NCI-H187 treated with DMSO at 0.1 percent for 48 hours (cell line): ENCODE measurements at regions not wholly inside any gene's neighbourhood (a gene's known extent, or its start where the extent isn't known, plus 50 kb on each side); places are given as distances from the start of the nearest gene placed in this dataset.

Experiments
- DNase-seq: peaks from one replicate; lab custom pipeline; 2025; lab: John Stamatoyannopoulos, UW

- no peak for DNase-seq
These were observed 193.7 kb upstream of the ESRRG start for GRCh38 chr1:216916890-216917438.

- no peak for DNase-seq
These were observed 191.7 kb upstream of the ESRRG start for GRCh38 chr1:216914974-216915373.

GRCh38 chr1:216913976-216914375, 190.7 kb upstream of the ESRRG start:
- DNase-seq: no peak

GRCh38 chr1:216910081-216910840, 187.0 kb upstream of the ESRRG start:
- no peak for DNase-seq

- DNase-seq: no peak
These were observed 184.9 kb upstream of the ESRRG start for GRCh38 chr1:216908126-216908525.

- no peak for DNase-seq
These were observed 183.9 kb upstream of the ESRRG start for GRCh38 chr1:216907100-216907499.

GRCh38 chr1:216905781-216906180, 182.6 kb upstream of the ESRRG start:
- DNase-seq: no peak

- DNase-seq: no peak
These were observed 181.9 kb upstream of the ESRRG start for GRCh38 chr1:216905137-216905536.

- no peak for DNase-seq
These were observed 181.2 kb upstream of the ESRRG start for GRCh38 chr1:216904471-216904870.

- DNase-seq: no peak
These were observed 180.1 kb upstream of the ESRRG start for GRCh38 chr1:216903382-216903740.

GRCh38 chr1:216902669-216903381, 179.6 kb upstream of the ESRRG start:
- peak; percentile 15 for DNase-seq

GRCh38 chr1:216900116-216900620, 176.9 kb upstream of the ESRRG start:
- DNase-seq: no peak

GRCh38 chr1:216898801-216899200, 175.6 kb upstream of the ESRRG start:
- no peak for DNase-seq

- DNase-seq: no peak
These were observed 172.9 kb upstream of the ESRRG start for GRCh38 chr1:216896146-216896545.

- no peak for DNase-seq
These were observed 171.3 kb upstream of the ESRRG start for GRCh38 chr1:216894494-216894893.

GRCh38 chr1:216892581-216893160, 169.4 kb upstream of the ESRRG start:
- DNase-seq: no peak

GRCh38 chr1:216890871-216891270, 167.6 kb upstream of the ESRRG start:
- DNase-seq: no peak

GRCh38 chr1:216888731-216889130, 165.5 kb upstream of the ESRRG start:
- DNase-seq: no peak

GRCh38 chr1:216887032-216887431, 163.8 kb upstream of the ESRRG start:
- no peak for DNase-seq

GRCh38 chr1:216884614-216885229, 161.5 kb upstream of the ESRRG start:
- DNase-seq: no peak

GRCh38 chr1:216883518-216883917, 160.3 kb upstream of the ESRRG start:
- DNase-seq: no peak

- no peak for DNase-seq
These were observed 158.5 kb upstream of the ESRRG start for GRCh38 chr1:216881695-216882094.
